ENCODE measurements at regions not wholly inside any gene's neighbourhood (a gene's known extent, or its start where the extent isn't known, plus 50 kb on each side); places are given as distances from the start of the nearest gene placed in this dataset.
"Not testable (repeated sequence)": the region's sequence is repeated elsewhere in the genome, so short reads cannot be mapped to it uniquely, and the experiment has no call there.

- ATAC-seq (no peak), DNase-seq (no peak)
- H3K36me3 ChIP-seq, result no peaks in the 10 kb centered on the region
- no peak overlapping the region for H3K27ac ChIP-seq
- intact Hi-C loops (cut with DNase I), result no loop called here
- no peak for TF ChIP-seq POLR2A (IDR thresholded peaks at IDR 0.05)
- TF ChIP-seq, protein P1, sequence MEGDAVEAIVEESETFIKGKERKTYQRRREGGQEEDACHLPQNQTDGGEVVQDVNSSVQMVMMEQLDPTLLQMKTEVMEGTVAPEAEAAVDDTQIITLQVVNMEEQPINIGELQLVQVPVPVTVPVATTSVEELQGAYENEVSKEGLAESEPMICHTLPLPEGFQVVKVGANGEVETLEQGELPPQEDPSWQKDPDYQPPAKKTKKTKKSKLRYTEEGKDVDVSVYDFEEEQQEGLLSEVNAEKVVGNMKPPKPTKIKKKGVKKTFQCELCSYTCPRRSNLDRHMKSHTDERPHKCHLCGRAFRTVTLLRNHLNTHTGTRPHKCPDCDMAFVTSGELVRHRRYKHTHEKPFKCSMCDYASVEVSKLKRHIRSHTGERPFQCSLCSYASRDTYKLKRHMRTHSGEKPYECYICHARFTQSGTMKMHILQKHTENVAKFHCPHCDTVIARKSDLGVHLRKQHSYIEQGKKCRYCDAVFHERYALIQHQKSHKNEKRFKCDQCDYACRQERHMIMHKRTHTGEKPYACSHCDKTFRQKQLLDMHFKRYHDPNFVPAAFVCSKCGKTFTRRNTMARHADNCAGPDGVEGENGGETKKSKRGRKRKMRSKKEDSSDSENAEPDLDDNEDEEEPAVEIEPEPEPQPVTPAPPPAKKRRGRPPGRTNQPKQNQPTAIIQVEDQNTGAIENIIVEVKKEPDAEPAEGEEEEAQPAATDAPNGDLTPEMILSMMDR (IDR thresholded peaks at IDR 0.05), result no peak
- no peaks in the 10 kb centered on the region for H3K27me3 ChIP-seq
- no peaks in the 10 kb centered on the region for H3K9me3 ChIP-seq
- WGBS (ENCODE audit: insufficient coverage, low coverage, low lambda C conversion rate, missing lambda C conversion rate), result no CpG with 5 or more reads among the region's 3 CpGs
- no peak overlapping the region for H3K4me3 ChIP-seq
- no peaks in the 10 kb centered on the region for H3K4me1 ChIP-seq
Measured at GRCh38 chr13:60661521-60661920, 264.5 kb downstream of the TDRD3 start.

DNA sequence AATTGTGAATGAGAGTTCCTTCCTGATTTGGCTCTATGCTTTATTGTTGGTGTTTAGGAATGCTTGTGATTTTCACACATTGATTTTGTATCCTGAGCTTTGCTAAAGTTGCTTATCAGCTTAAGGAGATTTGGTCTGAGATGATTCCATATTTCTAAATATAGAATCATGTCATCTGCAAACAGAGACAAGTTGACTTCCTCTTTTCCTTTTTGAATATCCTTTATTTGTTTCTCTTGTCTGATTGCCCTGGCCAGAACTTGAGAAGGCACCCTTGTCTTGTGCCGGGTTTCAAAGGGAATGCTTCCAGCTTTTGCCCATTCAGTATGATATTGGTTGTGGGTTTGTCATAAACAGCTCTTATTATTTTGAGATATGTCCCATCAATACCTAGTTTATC lies 260.6 kb downstream of the TDRD3 start:
- 79% methylated on average over 1 of the region's 1 CpG for WGBS (ENCODE audit: insufficient coverage, low coverage, low lambda C conversion rate, missing lambda C conversion rate)
- H3K4me1 ChIP-seq; H3K27me3 ChIP-seq; H3K9me3 ChIP-seq; H3K27ac ChIP-seq; DNase-seq; H3K36me3 ChIP-seq; ATAC-seq; intact Hi-C loops (cut with DNase I); H3K4me3 ChIP-seq: not testable (repeated sequence)

GRCh38 chr13:60655256-60655655 lies 258.2 kb downstream of the TDRD3 start:
- Histone ChIP-seq H3K4me1 (no peaks in the 10 kb centered on the region), H3K4me3 (no peak overlapping the region), H3K36me3 (no peaks in the 10 kb centered on the region), H3K9me3 (no peaks in the 10 kb centered on the region), H3K27me3 (no peaks in the 10 kb centered on the region), H3K27ac (no peak overlapping the region)
- TF ChIP-seq POLR2A (IDR thresholded peaks at IDR 0.05), result no peak
- TF ChIP-seq, protein P1 (IDR thresholded peaks at IDR 0.05), result no peak
- intact Hi-C loops (cut with DNase I), result no loop called here
- DNase-seq, result no peak
- 28% methylated on average over 3 of the region's 4 CpGs for WGBS (ENCODE audit: insufficient coverage, low coverage, low lambda C conversion rate, missing lambda C conversion rate)
- ATAC-seq, result no peak

DNA sequence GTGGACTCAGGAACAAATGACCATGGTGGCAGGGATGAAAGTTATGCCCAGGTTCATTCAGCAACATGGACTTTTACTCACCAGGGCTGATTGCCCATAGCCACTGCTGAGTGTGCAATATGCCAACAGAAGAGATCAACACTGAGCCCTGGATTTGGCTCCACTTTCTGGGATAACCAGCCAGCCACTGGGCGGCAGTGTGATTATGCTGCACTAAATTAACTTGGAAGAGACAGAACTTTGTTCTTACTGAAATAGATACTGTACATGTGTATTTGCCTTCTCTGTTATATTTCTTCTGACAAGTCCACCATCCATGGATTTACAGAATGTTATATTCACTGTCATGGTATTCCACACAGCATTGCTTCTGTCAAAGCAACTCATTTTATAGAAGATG lies 257.4 kb downstream of the TDRD3 start:
- intact Hi-C loops (cut with DNase I), result no loop called here
- Histone ChIP-seq H3K9me3 (no peaks in the 10 kb centered on the region), H3K4me3 (no peak overlapping the region), H3K4me1 (no peaks in the 10 kb centered on the region), H3K36me3 (no peaks in the 10 kb centered on the region), H3K27ac (no peak overlapping the region), H3K27me3 (no peaks in the 10 kb centered on the region)
- TF ChIP-seq, protein P1 (IDR thresholded peaks at IDR 0.05), result peak; percentile 18 to 70 (median 46)
- no peak for TF ChIP-seq POLR2A (IDR thresholded peaks at IDR 0.05)
- DNase-seq (peak; percentile 38 to 75 (median 73)), ATAC-seq (peak; percentile 77 to 100 (median 92))
- WGBS (ENCODE audit: insufficient coverage, low coverage, low lambda C conversion rate, missing lambda C conversion rate), result 0% methylated on average over 1 of the region's 1 CpG

DNA sequence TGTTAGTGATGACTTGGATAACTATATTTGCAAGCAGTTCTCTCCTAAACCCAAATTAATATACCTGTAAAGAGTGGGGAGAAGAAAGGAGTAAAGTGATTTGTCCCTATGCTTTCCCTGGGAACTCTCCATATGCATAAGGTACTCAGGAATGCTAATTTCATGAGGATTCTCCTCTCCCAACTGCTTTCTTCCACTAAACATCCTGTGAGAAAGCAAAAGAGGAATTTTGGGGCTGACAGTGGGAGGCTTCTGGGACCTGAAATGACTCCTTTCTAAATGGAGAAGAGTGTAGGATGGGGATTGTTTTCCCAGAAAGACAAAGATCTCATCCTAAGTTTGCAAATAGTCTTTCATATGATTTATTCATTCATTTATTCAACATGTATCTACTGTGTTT lies 250.5 kb downstream of the TDRD3 start:
- intact Hi-C loops (cut with DNase I), result no loop called here
- no peak overlapping the region for H3K27ac ChIP-seq
- no peaks in the 10 kb centered on the region for H3K9me3 ChIP-seq
- no peak for DNase-seq
- no peaks in the 10 kb centered on the region for H3K4me1 ChIP-seq
- H3K4me3 ChIP-seq, result no peak overlapping the region
- H3K36me3 ChIP-seq, result no peaks in the 10 kb centered on the region
- ATAC-seq, result no peak
- no peaks in the 10 kb centered on the region for H3K27me3 ChIP-seq
- TF ChIP-seq POLR2A (IDR thresholded peaks at IDR 0.05), result no peak
- TF ChIP-seq, protein P1 (IDR thresholded peaks at IDR 0.05), result no peak
